Nephron (organoid): ENCODE measurements at regions not wholly inside any gene's neighbourhood (a gene's known extent, or its start where the extent isn't known, plus 50 kb on each side); places are given as distances from the start of the nearest gene placed in this dataset.

Experiments used
- H3K27ac Mint-ChIP-seq, 3 experiments: 2 replicates each; pipeline ENCODE4 v1.8.0; 2020; ENCODE audit warnings: mixed read lengths in 3 of 3, mild to moderate bottlenecking in 2 of 3, moderate library complexity in 1 of 3
- H3K27me3 Mint-ChIP-seq: 2 replicates; pipeline ENCODE4 v1.8.0; 2021; ENCODE audit warnings: low read depth, mild to moderate bottlenecking, moderate library complexity, mixed read lengths
- H3K36me3 Mint-ChIP-seq: 2 replicates; pipeline ENCODE4 v1.8.0; 2020; ENCODE audit warnings: low read depth, mixed read lengths
- H3K4me1 Mint-ChIP-seq: 2 replicates; pipeline ENCODE4 v1.8.0; 2020; ENCODE audit warnings: mixed read lengths
- H3K4me3 Mint-ChIP-seq, 3 experiments: 2 replicates each; pipeline ENCODE4 v1.8.0; 2020; ENCODE audit warnings: mild to moderate bottlenecking in 3 of 3, mixed read lengths in 3 of 3, moderate library complexity in 2 of 3
- H3K9me3 Mint-ChIP-seq: 2 replicates; pipeline ENCODE4 v1.8.0; 2020; ENCODE audit warnings: mixed read lengths
- TF ChIP-seq, protein P1 (sequence below), 3 experiments: fragments of 200-600 bp; sonication (generic); IDR thresholded peaks; one replicate each; pipeline ENCODE4 v1.5.0; 2021; ENCODE audit warnings: antibody characterized with exemption in 3 of 3; ENCODE audit not compliant: unreplicated experiment in 3 of 3

DNA sequence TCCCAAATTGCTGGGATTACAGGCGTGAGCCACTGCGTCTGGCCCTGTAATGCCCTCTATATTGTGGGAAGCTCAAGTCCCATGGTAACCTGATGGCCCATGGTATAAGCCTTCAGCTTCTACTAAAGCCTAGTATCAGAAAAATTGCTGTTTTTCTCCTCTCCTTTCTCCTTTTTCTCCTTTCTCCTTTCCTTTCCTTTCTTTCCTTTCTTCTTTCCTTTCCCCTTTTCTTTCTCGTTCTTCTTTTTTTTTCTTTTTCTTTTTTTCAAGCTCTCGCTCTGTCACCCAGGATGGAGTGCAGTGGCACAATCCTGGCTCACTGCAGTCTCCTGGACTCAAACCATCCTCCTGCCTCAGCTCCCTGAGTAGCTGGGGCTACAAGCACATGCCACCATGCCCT lies 740.7 kb downstream of the FAM133A start:
- Mint-ChIP-seq H3K27ac (no peak overlapping the region), H3K27me3 (no peaks in the 10 kb centered on the region), H3K9me3 (no peaks in the 10 kb centered on the region), H3K36me3 (no peaks in the 10 kb centered on the region), H3K4me1 (no peaks in the 10 kb centered on the region), H3K4me3 (no peak overlapping the region)
- TF ChIP-seq, protein P1, sequence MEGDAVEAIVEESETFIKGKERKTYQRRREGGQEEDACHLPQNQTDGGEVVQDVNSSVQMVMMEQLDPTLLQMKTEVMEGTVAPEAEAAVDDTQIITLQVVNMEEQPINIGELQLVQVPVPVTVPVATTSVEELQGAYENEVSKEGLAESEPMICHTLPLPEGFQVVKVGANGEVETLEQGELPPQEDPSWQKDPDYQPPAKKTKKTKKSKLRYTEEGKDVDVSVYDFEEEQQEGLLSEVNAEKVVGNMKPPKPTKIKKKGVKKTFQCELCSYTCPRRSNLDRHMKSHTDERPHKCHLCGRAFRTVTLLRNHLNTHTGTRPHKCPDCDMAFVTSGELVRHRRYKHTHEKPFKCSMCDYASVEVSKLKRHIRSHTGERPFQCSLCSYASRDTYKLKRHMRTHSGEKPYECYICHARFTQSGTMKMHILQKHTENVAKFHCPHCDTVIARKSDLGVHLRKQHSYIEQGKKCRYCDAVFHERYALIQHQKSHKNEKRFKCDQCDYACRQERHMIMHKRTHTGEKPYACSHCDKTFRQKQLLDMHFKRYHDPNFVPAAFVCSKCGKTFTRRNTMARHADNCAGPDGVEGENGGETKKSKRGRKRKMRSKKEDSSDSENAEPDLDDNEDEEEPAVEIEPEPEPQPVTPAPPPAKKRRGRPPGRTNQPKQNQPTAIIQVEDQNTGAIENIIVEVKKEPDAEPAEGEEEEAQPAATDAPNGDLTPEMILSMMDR (IDR thresholded peaks at IDR 0.05; ENCODE audit: unreplicated experiment in 3 of 3) = no peak

DNA sequence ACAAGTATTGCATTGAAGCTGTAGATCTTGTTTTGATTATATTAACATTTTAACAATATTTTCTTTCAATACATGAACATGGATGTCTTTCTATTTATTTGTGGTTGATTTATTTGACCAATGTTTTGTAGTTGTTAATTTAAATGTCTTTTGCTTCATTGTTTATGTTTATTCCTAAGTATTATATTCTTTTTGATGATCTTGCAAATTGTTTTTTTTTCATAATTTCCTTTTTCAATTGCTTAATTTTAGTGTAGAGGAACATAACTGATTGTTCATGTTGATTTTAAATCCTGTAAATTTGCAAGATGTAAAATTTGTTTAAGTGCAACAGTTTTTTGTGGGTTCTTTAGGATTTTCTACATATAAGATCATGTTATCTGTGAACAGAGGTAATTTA lies 744.1 kb downstream of the FAM133A start:
- H3K4me1 Mint-ChIP-seq = no peaks in the 10 kb centered on the region
- no peaks in the 10 kb centered on the region for H3K9me3 Mint-ChIP-seq
- H3K36me3 Mint-ChIP-seq = no peaks in the 10 kb centered on the region
- TF ChIP-seq, protein P1 (IDR thresholded peaks at IDR 0.05; ENCODE audit: unreplicated experiment in 3 of 3) = no peak
- H3K27ac Mint-ChIP-seq = no peak overlapping the region
- H3K27me3 Mint-ChIP-seq = no peaks in the 10 kb centered on the region
- H3K4me3 Mint-ChIP-seq = no peak overlapping the region

DNA sequence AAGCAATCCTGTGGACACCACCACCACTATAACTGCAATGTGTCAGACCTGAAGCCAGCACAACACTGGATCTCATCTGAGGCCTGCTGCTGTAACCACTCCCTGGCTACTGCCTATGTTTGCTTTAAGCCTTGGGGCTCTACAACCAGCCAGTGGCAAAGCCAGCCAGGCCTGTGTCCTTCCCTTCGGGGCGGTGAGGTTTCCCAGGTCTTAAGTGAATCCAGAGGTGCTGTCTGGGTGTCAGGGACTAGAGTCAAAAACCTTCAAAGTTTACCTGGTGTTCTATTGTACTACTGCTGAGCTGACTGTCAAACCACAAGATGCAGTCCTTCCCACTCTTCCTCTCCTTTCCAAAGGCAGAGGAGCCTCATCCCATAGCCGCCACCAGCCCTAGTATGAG lies 750.5 kb downstream of the FAM133A start:
- TF ChIP-seq, protein P1 (IDR thresholded peaks at IDR 0.05; ENCODE audit: unreplicated experiment in 3 of 3) = no peak
- no peak overlapping the region for H3K27ac Mint-ChIP-seq
- no peaks in the 10 kb centered on the region for H3K9me3 Mint-ChIP-seq
- H3K27me3 Mint-ChIP-seq = no peaks in the 10 kb centered on the region
- H3K36me3 Mint-ChIP-seq = no peaks in the 10 kb centered on the region
- no peak overlapping the region for H3K4me3 Mint-ChIP-seq
- H3K4me1 Mint-ChIP-seq = no peaks in the 10 kb centered on the region

DNA sequence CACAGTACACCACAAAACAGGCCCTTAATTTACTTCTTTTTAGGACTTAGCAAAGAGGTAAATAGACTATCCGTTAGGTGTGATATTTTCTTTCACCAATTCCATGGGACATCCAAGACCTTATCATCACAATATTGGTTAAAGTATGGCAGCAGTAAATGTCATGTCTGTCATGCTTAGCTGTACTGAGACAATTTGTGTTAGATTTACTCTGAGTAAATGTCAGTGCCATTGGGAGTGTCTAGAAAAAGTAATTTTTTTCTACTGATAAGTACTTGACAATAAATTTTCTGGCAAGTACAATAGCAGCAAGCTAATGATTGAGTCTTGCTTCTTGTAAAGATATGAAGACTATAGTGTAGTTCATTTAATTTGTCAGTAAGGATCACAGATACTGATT lies 756.1 kb downstream of the FAM133A start:
- no peak overlapping the region for H3K27ac Mint-ChIP-seq
- no peaks in the 10 kb centered on the region for H3K27me3 Mint-ChIP-seq
- TF ChIP-seq, protein P1 (IDR thresholded peaks at IDR 0.05; ENCODE audit: unreplicated experiment in 3 of 3) = no peak
- H3K4me3 Mint-ChIP-seq = no peak overlapping the region
- no peaks in the 10 kb centered on the region for H3K36me3 Mint-ChIP-seq
- H3K4me1 Mint-ChIP-seq = no peaks in the 10 kb centered on the region
- no peaks in the 10 kb centered on the region for H3K9me3 Mint-ChIP-seq

DNA sequence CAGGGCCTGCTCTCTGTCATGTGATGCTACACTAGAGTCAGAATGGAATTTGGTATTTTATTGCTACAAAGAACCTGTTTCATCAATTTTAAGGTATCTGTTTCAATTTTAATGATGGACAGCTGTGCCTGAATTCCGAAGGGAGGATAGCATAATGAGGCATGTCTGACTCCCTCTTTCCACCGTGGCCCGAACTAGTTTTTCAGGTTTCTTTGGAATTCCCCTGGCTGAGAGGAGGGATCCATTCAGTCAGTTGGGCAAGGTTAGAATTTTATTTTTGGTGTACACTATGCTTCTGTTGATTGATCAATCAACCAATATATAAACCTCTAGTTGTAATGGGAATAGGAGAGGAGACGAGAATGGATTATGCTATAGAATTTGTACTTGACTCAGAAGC lies 761.8 kb downstream of the FAM133A start:
- H3K36me3 Mint-ChIP-seq = no peaks in the 10 kb centered on the region
- no peaks in the 10 kb centered on the region for H3K27me3 Mint-ChIP-seq
- H3K4me3 Mint-ChIP-seq = no peak overlapping the region
- H3K27ac Mint-ChIP-seq = no peak overlapping the region
- no peaks in the 10 kb centered on the region for H3K4me1 Mint-ChIP-seq
- TF ChIP-seq, protein P1 (IDR thresholded peaks at IDR 0.05; ENCODE audit: unreplicated experiment in 3 of 3) = no peak
- H3K9me3 Mint-ChIP-seq = peaks cover 8% of the 10 kb centered on the region

DNA sequence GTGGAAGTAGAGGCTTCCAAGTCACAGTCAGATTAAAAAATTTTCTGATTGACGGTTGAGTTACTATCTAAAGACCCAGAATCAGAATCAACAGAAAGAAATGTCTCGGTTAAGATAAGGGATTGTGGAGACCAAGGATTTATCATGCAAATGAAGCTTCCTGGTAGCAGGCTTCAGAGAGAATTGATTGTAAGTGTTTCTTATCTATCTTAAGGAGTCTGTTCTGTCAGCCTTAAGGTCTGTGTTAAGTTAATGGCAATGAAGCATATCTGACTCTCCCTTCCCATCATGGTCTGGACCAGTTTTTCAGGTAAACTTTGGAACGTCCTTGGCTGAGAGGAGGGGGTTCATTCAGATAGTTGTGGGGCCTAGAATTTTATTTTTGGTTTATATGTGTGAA lies 780.2 kb downstream of the FAM133A start:
- Mint-ChIP-seq H3K27ac (no peak overlapping the region), H3K27me3 (no peaks in the 10 kb centered on the region), H3K4me1 (no peaks in the 10 kb centered on the region), H3K36me3 (no peaks in the 10 kb centered on the region), H3K9me3 (no peaks in the 10 kb centered on the region), H3K4me3 (no peak overlapping the region)
- TF ChIP-seq, protein P1 (IDR thresholded peaks at IDR 0.05; ENCODE audit: unreplicated experiment in 3 of 3) = no peak
